Testis (tissue), 2 donors: ENCODE measurements at regions not wholly inside any gene's neighbourhood (a gene's known extent, or its start where the extent isn't known, plus 50 kb on each side); places are given as distances from the start of the nearest gene placed in this dataset.

Experiments
- DNase-seq: peaks from one replicate; pipeline ENCODE4 v3.0.0-alpha.2; 2019
- H3K27ac ChIP-seq, 2 donors: fragments of 200-600 bp; sonication (generic); one replicate each; pipeline ENCODE4 v1.5.1; 2019
- H3K27me3 ChIP-seq: fragments of 200-600 bp; sonication (generic); one replicate; pipeline ENCODE4 v1.5.1; 2019
- H3K36me3 ChIP-seq: fragments of 200-600 bp; sonication (generic); one replicate; pipeline ENCODE4 v1.5.1; 2017; ENCODE audit warnings: low read depth; ENCODE audit errors: missing control alignments
- H3K4me1 ChIP-seq: fragments of 200-600 bp; sonication (generic); one replicate; pipeline ENCODE4 v1.5.1; 2019
- H3K4me3 ChIP-seq, 2 donors: fragments of 200-600 bp; sonication (generic); one replicate each; pipeline ENCODE4 v1.5.1; 2017 to 2019
- H3K9me3 ChIP-seq: fragments of 200-600 bp; sonication (generic); one replicate; pipeline ENCODE4 v1.5.1; 2017
- POLR2A ChIP-seq: fragments of 450-650 bp; IDR thresholded peaks from one replicate; pipeline ENCODE4 v1.6.1; 2017; ENCODE audit warnings: antibody characterized with exemption, mild to moderate bottlenecking, moderate library complexity
- WGBS, 2 donors: methylation state at CpG; one replicate each; pipeline ENCODE4 v1.1.5; 2018; 5-methylcytosine and 5-hydroxymethylcytosine counted together
- intact Hi-C: fragments of 100-400 bp; cut with DNase I; formaldehyde crosslinking; loops from one replicate; pipeline ENCODE4 v1.15.1; 2023; ENCODE audit warnings: low total_unique reads
- TF ChIP-seq, protein P1 (sequence below), 3 experiments: fragments of 450-650 bp in 2 of 3; fragments of 200-600 bp in 1 of 3; sonication (generic) in 1 of 3; IDR thresholded peaks; one replicate each; pipeline ENCODE4 v1.5.1; 2016 to 2019; ENCODE audit warnings: antibody characterized with exemption in 3 of 3, mild to moderate bottlenecking in 2 of 3, moderate library complexity in 1 of 3

DNA sequence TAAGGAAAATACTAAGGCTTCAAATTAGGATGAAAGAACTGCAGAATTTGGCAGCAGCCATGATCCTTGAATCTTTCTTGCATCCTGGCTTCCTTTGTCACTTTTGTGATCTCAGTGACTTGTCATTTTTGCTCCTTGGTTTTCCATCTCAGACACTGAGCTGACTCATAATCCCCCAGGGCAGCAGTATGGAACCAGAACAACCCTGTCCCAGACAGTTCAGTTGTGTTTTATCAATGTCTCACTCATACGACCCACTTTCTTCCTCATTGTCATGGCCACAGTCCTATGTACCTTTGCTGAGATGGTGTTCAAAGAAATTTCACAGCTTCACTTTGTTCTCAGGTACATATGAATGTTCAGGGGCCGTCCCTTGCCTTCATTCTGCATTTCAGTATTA is 488.5 kb upstream of the BTBD3 start:
- Histone ChIP-seq H3K4me1 (no peaks in the 10 kb centered on the region), H3K9me3 (no peaks in the 10 kb centered on the region), H3K27ac (no peak overlapping the region), H3K27me3 (no peaks in the 10 kb centered on the region), H3K36me3 (no peaks in the 10 kb centered on the region), H3K4me3 (no peak overlapping the region)
- 78 to 87% methylated on average over 2 of the region's 2 CpGs for WGBS, 2 donors
- no peak for DNase-seq
- TF ChIP-seq, protein P1, sequence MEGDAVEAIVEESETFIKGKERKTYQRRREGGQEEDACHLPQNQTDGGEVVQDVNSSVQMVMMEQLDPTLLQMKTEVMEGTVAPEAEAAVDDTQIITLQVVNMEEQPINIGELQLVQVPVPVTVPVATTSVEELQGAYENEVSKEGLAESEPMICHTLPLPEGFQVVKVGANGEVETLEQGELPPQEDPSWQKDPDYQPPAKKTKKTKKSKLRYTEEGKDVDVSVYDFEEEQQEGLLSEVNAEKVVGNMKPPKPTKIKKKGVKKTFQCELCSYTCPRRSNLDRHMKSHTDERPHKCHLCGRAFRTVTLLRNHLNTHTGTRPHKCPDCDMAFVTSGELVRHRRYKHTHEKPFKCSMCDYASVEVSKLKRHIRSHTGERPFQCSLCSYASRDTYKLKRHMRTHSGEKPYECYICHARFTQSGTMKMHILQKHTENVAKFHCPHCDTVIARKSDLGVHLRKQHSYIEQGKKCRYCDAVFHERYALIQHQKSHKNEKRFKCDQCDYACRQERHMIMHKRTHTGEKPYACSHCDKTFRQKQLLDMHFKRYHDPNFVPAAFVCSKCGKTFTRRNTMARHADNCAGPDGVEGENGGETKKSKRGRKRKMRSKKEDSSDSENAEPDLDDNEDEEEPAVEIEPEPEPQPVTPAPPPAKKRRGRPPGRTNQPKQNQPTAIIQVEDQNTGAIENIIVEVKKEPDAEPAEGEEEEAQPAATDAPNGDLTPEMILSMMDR (IDR thresholded peaks at IDR 0.05), result no peak
- no peak for TF ChIP-seq POLR2A
- intact Hi-C loops, result no loop called here

DNA sequence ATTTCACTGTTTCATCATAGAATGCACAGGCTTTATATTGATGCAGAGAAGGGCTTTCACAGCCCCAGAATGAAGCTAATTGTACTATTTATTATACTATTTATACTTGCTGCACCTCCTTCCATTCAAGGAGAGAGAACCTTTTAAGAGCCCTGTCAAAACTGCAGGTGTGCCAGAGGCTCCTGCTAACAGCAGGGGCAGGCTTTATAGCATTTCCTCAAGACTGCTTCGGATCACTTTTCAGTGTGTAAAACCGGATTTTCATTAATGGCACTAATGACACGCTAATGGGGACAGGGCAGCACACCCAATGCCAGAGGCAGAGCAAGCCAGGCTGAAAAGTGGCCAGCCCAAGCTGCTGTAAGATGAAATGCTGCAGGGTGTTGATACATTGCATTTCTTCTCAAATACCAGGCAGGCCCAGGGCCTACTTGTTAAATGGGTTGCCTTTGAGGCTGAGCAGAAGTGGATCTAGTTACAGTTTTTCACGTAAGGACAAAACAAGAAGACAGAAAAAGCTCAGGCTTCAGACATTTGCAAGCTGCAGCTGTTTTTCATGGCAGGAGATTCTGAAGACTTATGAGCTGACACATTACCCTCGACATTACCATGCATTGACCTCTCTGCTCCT is 487.7 kb upstream of the BTBD3 start:
- no peak for DNase-seq
- Histone ChIP-seq H3K4me3 (no peak overlapping the region), H3K27me3 (no peaks in the 10 kb centered on the region), H3K9me3 (no peaks in the 10 kb centered on the region), H3K4me1 (no peaks in the 10 kb centered on the region), H3K36me3 (no peaks in the 10 kb centered on the region), H3K27ac (no peak overlapping the region)
- 75 to 81% methylated on average over 5 of the region's 5 CpGs for WGBS, 2 donors
- TF ChIP-seq, protein P1 (IDR thresholded peaks at IDR 0.05), result no peak
- TF ChIP-seq POLR2A, result no peak
- intact Hi-C loops, result no loop called here

DNA sequence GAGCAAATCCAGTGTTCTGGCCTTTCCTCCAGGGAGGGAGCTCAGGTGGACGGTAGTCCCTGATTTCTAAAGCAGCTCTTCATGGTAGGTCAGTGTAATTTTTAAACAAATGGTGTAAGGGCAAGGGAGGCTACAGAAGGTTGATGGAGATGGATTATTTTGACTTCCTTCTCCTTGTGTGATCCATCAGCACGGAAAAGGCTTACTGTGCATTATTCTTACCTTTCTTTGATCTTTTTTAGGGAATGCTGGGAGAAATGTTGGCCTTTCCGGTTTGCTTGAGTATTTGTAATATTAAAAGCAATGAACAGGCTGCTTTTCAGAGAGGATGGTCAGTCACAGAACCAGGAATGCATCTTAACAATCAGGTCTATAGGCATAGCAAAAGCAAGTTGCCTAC is 487.0 kb upstream of the BTBD3 start:
- no peak for DNase-seq
- H3K4me1 ChIP-seq, result no peaks in the 10 kb centered on the region
- no peak overlapping the region for H3K4me3 ChIP-seq
- no peak for TF ChIP-seq POLR2A
- TF ChIP-seq, protein P1 (IDR thresholded peaks at IDR 0.05), result no peak
- no peak overlapping the region for H3K27ac ChIP-seq
- no peaks in the 10 kb centered on the region for H3K36me3 ChIP-seq
- H3K9me3 ChIP-seq, result no peaks in the 10 kb centered on the region
- no peaks in the 10 kb centered on the region for H3K27me3 ChIP-seq
- intact Hi-C loops, result no loop called here
- WGBS, 2 donors, result 75 to 80% methylated on average over 3 of the region's 3 CpGs

DNA sequence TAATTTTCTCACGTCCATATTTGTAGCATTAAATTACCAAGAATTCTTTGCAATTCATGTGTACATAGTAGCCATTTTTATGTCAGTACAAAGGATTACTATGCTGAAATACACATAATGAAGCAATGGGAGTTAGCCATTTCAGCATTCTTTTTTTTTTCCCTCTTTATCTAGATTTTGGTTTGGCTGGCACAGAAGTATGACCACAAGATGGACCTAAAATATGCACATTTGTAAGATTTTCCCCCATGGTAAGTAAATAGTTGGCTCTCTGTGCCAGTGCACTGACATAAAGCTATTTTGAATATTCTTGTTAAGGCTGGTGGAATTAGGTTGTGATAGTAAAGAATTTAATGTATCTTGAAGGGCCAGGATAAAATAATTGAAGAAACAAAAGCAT is 486.1 kb upstream of the BTBD3 start:
- TF ChIP-seq POLR2A, result no peak
- TF ChIP-seq, protein P1 (IDR thresholded peaks at IDR 0.05), result no peak
- Histone ChIP-seq H3K4me1 (no peaks in the 10 kb centered on the region), H3K36me3 (no peaks in the 10 kb centered on the region), H3K4me3 (no peak overlapping the region), H3K27me3 (no peaks in the 10 kb centered on the region), H3K9me3 (no peaks in the 10 kb centered on the region), H3K27ac (no peak overlapping the region)
- no peak for DNase-seq
- intact Hi-C loops, result no loop called here
- 85 to 91% methylated on average over 1 of the region's 1 CpG for WGBS, 2 donors

DNA sequence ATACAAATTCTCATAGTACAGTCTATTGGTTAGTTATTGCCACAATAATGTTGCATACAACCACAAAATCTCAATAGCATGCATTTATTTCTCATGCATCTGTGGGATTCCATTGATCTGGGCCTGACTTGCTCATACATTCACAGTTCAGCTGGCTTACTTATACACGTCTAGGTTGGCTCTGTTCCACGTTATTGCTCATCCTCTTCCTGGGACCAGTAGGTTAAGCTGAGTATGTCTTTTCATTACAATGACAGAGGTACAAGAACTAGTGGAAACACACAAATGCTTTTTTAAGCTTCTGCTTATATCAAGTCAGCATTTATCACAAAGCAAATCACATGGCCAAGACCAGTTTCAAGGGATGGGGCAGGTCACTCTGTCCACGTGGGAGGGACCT is 485.3 kb upstream of the BTBD3 start:
- TF ChIP-seq, protein P1 (IDR thresholded peaks at IDR 0.05), result no peak
- TF ChIP-seq POLR2A, result no peak
- Histone ChIP-seq H3K36me3 (no peaks in the 10 kb centered on the region), H3K27ac (no peak overlapping the region), H3K9me3 (no peaks in the 10 kb centered on the region), H3K4me3 (no peak overlapping the region), H3K4me1 (no peaks in the 10 kb centered on the region), H3K27me3 (no peaks in the 10 kb centered on the region)
- WGBS, 2 donors, result 62 to 78% methylated on average over 3 of the region's 3 CpGs
- intact Hi-C loops, result no loop called here
- no peak for DNase-seq
